ENCODE measurements at regions not wholly inside any gene's neighbourhood (a gene's known extent, or its start where the extent isn't known, plus 50 kb on each side); places are given as distances from the start of the nearest gene placed in this dataset.
A peak's percentile ranks its signal among the peaks of the same experiment; 100 is the strongest.
"Not testable (repeated sequence)": the region's sequence is repeated elsewhere in the genome, so short reads cannot be mapped to it uniquely, and the experiment has no call there.

DNA sequence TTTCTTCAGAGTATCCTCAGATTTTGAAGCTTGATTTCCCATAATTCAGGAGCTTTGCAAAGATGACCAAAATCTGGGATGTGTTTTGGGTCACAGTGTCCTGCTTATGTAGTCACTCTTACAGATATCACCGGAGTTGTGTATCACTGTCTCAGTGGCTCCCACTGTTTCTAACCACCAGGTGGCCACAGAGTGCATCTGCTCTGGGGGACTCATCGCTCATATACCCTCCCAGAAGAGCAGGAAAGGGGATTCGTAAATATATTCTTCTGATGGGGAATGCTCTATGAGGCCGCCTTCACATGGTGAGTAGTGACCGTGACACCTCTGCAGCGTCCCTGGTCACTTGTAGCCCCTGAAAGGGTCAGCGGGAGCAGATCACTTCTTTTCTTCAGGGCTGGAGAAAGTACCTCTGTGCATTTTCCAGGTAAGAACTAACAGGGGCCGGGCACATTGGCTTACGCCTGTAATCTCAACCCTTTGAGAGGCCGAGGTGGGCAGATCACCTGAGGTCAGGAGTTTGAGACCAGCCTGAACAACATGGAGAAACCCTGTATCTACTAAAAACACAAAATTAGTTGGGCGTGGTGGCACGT, 249.4 kb upstream of the NOTCH2NLA start:
- H3K27me3 ChIP-seq (ENCODE audit: control insufficient read depth in 2 of 2, insufficient read depth in 2 of 2, low read length in 2 of 2); intact Hi-C loops (cut with micrococcal nuclease); H2AFZ ChIP-seq (ENCODE audit: insufficient read depth, low read depth, low read length, poor library complexity, severe bottlenecking); H3K27me3 Mint-ChIP-seq (ENCODE audit: low read depth in 3 of 3); H3K9ac ChIP-seq (ENCODE audit: insufficient read depth, low read length, poor library complexity, severe bottlenecking); H3K36me3 Mint-ChIP-seq; H3K79me2 ChIP-seq (ENCODE audit: insufficient read depth, low read length); H3K9me3 Mint-ChIP-seq; H3K4me3 ChIP-seq (replicated peaks in 1 of 3; ENCODE audit: low read depth in 2 of 3, low read length in 3 of 3); H3K27ac ChIP-seq (ENCODE audit: low read depth in 1 of 2, low read length in 2 of 2); H3K36me3 ChIP-seq (replicated peaks in 1 of 2; ENCODE audit: control insufficient read depth in 1 of 2, insufficient read depth in 2 of 2, low read length in 2 of 2); H4K20me1 ChIP-seq (ENCODE audit: insufficient read depth, low read length); H3K4me2 ChIP-seq (replicated peaks; ENCODE audit: extremely low read depth, low read length, poor library complexity, severe bottlenecking); H3K9me3 ChIP-seq (replicated peaks in 1 of 2; ENCODE audit: control insufficient read depth in 1 of 2, insufficient read depth in 1 of 2, low read length in 2 of 2): not testable (repeated sequence)
- Mint-ChIP-seq H3K4me3 (peak overlapping the region in 1 of 2 donors; percentile 48), H3K4me1 (peaks cover 11% of the 10 kb centered on the region), H3K27ac (peak overlapping the region in 3 of 7 donors; percentile 19 to 68 (median 52))
- WGBS (ENCODE audit: insufficient coverage) = 76% methylated on average over 3 of the region's 12 CpGs
- peak in 2 of 3 donors; percentile 7 to 14 for DNase-seq
- TF ChIP-seq, protein P1, sequence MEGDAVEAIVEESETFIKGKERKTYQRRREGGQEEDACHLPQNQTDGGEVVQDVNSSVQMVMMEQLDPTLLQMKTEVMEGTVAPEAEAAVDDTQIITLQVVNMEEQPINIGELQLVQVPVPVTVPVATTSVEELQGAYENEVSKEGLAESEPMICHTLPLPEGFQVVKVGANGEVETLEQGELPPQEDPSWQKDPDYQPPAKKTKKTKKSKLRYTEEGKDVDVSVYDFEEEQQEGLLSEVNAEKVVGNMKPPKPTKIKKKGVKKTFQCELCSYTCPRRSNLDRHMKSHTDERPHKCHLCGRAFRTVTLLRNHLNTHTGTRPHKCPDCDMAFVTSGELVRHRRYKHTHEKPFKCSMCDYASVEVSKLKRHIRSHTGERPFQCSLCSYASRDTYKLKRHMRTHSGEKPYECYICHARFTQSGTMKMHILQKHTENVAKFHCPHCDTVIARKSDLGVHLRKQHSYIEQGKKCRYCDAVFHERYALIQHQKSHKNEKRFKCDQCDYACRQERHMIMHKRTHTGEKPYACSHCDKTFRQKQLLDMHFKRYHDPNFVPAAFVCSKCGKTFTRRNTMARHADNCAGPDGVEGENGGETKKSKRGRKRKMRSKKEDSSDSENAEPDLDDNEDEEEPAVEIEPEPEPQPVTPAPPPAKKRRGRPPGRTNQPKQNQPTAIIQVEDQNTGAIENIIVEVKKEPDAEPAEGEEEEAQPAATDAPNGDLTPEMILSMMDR (IDR thresholded peaks at IDR 0.05) = peak; percentile 83
- peaks cover 11 to 14% of the 10 kb centered on the region in 2 donors for H3K4me1 ChIP-seq (ENCODE audit: control insufficient read depth in 1 of 2, insufficient read depth in 2 of 2, low read length in 2 of 2)

DNA sequence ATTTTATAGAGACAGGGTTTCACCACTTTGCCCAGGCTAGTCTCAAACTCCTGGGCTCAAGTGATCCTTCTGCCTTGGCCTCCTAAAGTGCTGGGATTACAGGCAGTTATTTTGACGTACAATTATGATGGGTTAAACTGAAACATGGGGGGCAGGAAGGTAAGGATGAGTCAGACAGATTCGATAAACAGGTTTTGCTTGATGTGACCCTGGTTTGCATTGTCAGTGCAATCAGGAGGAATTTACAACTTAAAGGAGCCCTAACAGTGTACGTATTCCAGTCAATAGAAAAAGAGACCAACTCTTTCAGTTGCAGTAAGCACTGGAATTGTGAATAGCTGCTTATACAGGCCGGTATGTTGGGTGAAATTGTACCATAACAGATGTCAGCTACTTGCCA, 246.3 kb upstream of the NOTCH2NLA start:
- H3K79me2 ChIP-seq (ENCODE audit: insufficient read depth, low read length); H4K20me1 ChIP-seq (ENCODE audit: insufficient read depth, low read length); H3K27me3 Mint-ChIP-seq (ENCODE audit: low read depth in 3 of 3); H3K9me3 Mint-ChIP-seq; H3K36me3 Mint-ChIP-seq; H3K27me3 ChIP-seq (ENCODE audit: control insufficient read depth in 2 of 2, insufficient read depth in 2 of 2, low read length in 2 of 2); DNase-seq; H3K27ac ChIP-seq (ENCODE audit: low read depth in 1 of 2, low read length in 2 of 2); H3K9ac ChIP-seq (ENCODE audit: insufficient read depth, low read length, poor library complexity, severe bottlenecking); H2AFZ ChIP-seq (ENCODE audit: insufficient read depth, low read depth, low read length, poor library complexity, severe bottlenecking); H3K9me3 ChIP-seq (replicated peaks in 1 of 2; ENCODE audit: control insufficient read depth in 1 of 2, insufficient read depth in 1 of 2, low read length in 2 of 2); intact Hi-C loops (cut with micrococcal nuclease); H3K4me3 Mint-ChIP-seq; H3K27ac Mint-ChIP-seq; H3K36me3 ChIP-seq (replicated peaks in 1 of 2; ENCODE audit: control insufficient read depth in 1 of 2, insufficient read depth in 2 of 2, low read length in 2 of 2); H3K4me3 ChIP-seq (replicated peaks in 1 of 3; ENCODE audit: low read depth in 2 of 3, low read length in 3 of 3); H3K4me2 ChIP-seq (replicated peaks; ENCODE audit: extremely low read depth, low read length, poor library complexity, severe bottlenecking): not testable (repeated sequence)
- peaks cover 18% of the 10 kb centered on the region for H3K4me1 Mint-ChIP-seq
- 92% methylated on average over 2 of the region's 4 CpGs for WGBS (ENCODE audit: insufficient coverage)
- H3K4me1 ChIP-seq (ENCODE audit: control insufficient read depth in 1 of 2, insufficient read depth in 2 of 2, low read length in 2 of 2) = peaks cover 14 to 21% of the 10 kb centered on the region in 2 donors

GRCh38 chr1:146474216-146474615, 245.4 kb upstream of the NOTCH2NLA start:
- H3K4me3 Mint-ChIP-seq = not testable (repeated sequence)

GRCh38 chr1:146472192-146472861, 243.5 kb upstream of the NOTCH2NLA start:
- no CpG with 5 or more reads among the region's 42 CpGs for WGBS (ENCODE audit: insufficient coverage)
- peak overlapping the region; percentile 68 for H2AFZ ChIP-seq (ENCODE audit: insufficient read depth, low read depth, low read length, poor library complexity, severe bottlenecking)
- Mint-ChIP-seq H3K27ac (peak overlapping the region; percentile 29 to 84 (median 74)), H3K4me3 (peak overlapping the region; percentile 79 to 93)
- H3K9me3 ChIP-seq (replicated peaks in 1 of 2; ENCODE audit: control insufficient read depth in 1 of 2, insufficient read depth in 1 of 2, low read length in 2 of 2); H3K79me2 ChIP-seq (ENCODE audit: insufficient read depth, low read length); H3K4me1 ChIP-seq (ENCODE audit: control insufficient read depth in 1 of 2, insufficient read depth in 2 of 2, low read length in 2 of 2); intact Hi-C loops (cut with micrococcal nuclease); H3K27me3 Mint-ChIP-seq (ENCODE audit: low read depth in 3 of 3); H3K36me3 ChIP-seq (replicated peaks in 1 of 2; ENCODE audit: control insufficient read depth in 1 of 2, insufficient read depth in 2 of 2, low read length in 2 of 2); H4K20me1 ChIP-seq (ENCODE audit: insufficient read depth, low read length); H3K27me3 ChIP-seq (ENCODE audit: control insufficient read depth in 2 of 2, insufficient read depth in 2 of 2, low read length in 2 of 2); H3K9me3 Mint-ChIP-seq; H3K36me3 Mint-ChIP-seq; H3K4me1 Mint-ChIP-seq: not testable (repeated sequence)
- H3K4me3 ChIP-seq (replicated peaks in 1 of 3; ENCODE audit: low read depth in 2 of 3, low read length in 3 of 3) = peak overlapping the region; percentile 49 to 64 (median 54)
- DNase-seq = peak; percentile 27 to 58 (median 55)
- H3K4me2 ChIP-seq (replicated peaks; ENCODE audit: extremely low read depth, low read length, poor library complexity, severe bottlenecking) = peak overlapping the region; percentile 55
- H3K27ac ChIP-seq (ENCODE audit: low read depth in 1 of 2, low read length in 2 of 2) = peak overlapping the region in 1 of 2 donors; percentile 27
- peak overlapping the region; percentile 46 for H3K9ac ChIP-seq (ENCODE audit: insufficient read depth, low read length, poor library complexity, severe bottlenecking)

More at GRCh38 chr1:146474216-146474615, 245.4 kb upstream of the NOTCH2NLA start:
- WGBS (ENCODE audit: insufficient coverage) = no CpG with 5 or more reads among the region's 6 CpGs
- H3K9ac ChIP-seq (ENCODE audit: insufficient read depth, low read length, poor library complexity, severe bottlenecking); DNase-seq; H4K20me1 ChIP-seq (ENCODE audit: insufficient read depth, low read length); H3K36me3 Mint-ChIP-seq; H3K27me3 Mint-ChIP-seq (ENCODE audit: low read depth in 3 of 3); H3K27ac ChIP-seq (ENCODE audit: low read depth in 1 of 2, low read length in 2 of 2); H3K36me3 ChIP-seq (replicated peaks in 1 of 2; ENCODE audit: control insufficient read depth in 1 of 2, insufficient read depth in 2 of 2, low read length in 2 of 2); H2AFZ ChIP-seq (ENCODE audit: insufficient read depth, low read depth, low read length, poor library complexity, severe bottlenecking); H3K4me3 ChIP-seq (replicated peaks in 1 of 3; ENCODE audit: low read depth in 2 of 3, low read length in 3 of 3); H3K27ac Mint-ChIP-seq; H3K79me2 ChIP-seq (ENCODE audit: insufficient read depth, low read length); H3K9me3 ChIP-seq (replicated peaks in 1 of 2; ENCODE audit: control insufficient read depth in 1 of 2, insufficient read depth in 1 of 2, low read length in 2 of 2); H3K4me2 ChIP-seq (replicated peaks; ENCODE audit: extremely low read depth, low read length, poor library complexity, severe bottlenecking); H3K27me3 ChIP-seq (ENCODE audit: control insufficient read depth in 2 of 2, insufficient read depth in 2 of 2, low read length in 2 of 2); intact Hi-C loops (cut with micrococcal nuclease); H3K9me3 Mint-ChIP-seq: not testable (repeated sequence)
- H3K4me1 ChIP-seq (ENCODE audit: control insufficient read depth in 1 of 2, insufficient read depth in 2 of 2, low read length in 2 of 2) = peaks cover 14 to 18% of the 10 kb centered on the region in 2 donors
- H3K4me1 Mint-ChIP-seq = peaks cover 18% of the 10 kb centered on the region
